Activated CD8-positive, alpha-beta memory T cell treated with anti-CD3 and anti-CD28 coated beads, Interleukin-2, amount 50 U/mL, for 24 hours (primary cell): ENCODE measurements at regions not wholly inside any gene's neighbourhood (a gene's known extent, or its start where the extent isn't known, plus 50 kb on each side); places are given as distances from the start of the nearest gene placed in this dataset.

Experiments used
- DNase-seq: peaks from one replicate; pipeline ENCODE4 v3.0.0-alpha.2; 2020; ENCODE audit errors: extremely low read depth

- DNase-seq: no peak
Observed at GRCh38 chr5:4636378-4636777, 503.8 kb upstream of the ADAMTS16 start.

GRCh38 chr5:4639946-4640345 lies 500.2 kb upstream of the ADAMTS16 start:
- DNase-seq: no peak

DNA sequence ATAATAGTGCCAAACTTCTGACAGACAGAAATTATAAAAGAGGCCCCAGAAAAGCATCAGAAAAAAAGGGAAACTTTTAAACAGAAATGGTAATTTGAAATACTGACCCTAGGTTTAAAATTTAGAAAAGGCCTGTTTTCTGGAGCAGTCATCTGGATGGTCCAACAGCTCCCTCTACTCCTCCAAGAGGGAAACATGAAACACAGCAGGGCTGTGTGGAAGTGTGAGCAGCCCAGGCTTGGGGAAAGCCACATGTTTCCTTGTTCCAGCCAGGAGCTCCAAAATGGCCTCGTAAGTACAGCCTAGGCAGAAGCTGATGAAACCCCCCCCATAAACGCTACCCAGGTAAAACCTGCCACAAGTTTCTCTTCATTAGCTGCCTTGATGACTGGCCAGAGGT lies 499.3 kb upstream of the ADAMTS16 start:
- DNase-seq: no peak

DNA sequence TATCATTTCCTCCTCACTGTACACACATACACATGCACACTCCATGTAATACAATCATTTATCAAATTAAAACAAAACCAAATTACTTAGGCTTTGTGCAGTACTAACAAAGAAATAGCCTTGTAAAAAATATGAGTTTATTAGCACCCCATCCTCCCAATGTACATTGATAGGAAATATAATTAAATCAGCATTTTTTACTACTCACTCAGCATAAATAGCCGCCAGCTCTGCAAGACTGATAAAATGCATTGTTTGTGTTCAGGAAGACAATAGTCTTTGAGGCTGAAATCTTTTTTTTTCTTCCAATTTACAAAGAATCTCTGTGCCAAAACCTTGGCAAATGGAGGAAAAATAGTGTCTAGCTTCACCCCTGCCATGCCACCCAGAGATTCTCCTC lies 497.6 kb upstream of the ADAMTS16 start:
- DNase-seq: no peak

- DNase-seq: no peak
Observed at GRCh38 chr5:4643190-4643589, 496.9 kb upstream of the ADAMTS16 start.

DNA sequence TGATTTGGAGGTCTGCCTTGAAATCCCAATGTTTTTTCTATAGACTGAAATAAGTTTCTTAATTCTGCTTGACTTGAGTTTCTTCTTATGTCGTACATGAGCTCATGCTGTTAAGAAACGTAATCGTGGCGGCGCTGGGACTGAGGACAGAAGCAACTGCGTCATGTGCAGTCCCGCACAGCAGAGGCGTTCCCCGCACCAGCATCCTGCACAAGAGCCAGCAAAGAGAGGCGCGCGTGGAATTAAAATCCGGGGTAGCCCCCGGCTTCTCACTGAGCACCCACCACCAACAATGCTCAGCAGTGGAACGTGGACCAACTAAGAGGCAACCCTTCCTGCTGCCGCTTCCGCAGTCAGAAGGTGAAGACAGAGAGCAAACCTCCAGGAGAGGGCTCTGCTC lies 496.2 kb upstream of the ADAMTS16 start:
- DNase-seq: no peak

GRCh38 chr5:4646715-4647375 lies 493.3 kb upstream of the ADAMTS16 start:
- no peak for DNase-seq

DNA sequence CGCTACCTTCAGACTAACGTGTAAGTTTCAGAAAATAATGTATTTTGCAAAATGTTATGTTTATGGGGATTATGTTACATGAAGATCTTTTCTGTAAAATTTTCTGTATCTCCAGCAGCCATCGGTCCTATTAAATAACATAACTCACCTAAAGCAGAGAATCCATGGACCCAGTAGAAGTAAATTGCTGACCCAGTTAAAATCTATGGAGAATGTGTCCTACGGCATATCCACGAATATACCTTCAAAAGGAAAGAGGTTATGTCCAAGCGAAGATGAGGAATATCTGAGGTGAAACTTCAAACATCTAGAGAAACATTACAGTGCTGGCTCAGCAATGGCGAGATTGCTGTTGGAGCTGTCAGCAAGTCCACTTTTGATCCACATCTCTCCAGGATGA lies 492.2 kb upstream of the ADAMTS16 start:
- no peak for DNase-seq

DNA sequence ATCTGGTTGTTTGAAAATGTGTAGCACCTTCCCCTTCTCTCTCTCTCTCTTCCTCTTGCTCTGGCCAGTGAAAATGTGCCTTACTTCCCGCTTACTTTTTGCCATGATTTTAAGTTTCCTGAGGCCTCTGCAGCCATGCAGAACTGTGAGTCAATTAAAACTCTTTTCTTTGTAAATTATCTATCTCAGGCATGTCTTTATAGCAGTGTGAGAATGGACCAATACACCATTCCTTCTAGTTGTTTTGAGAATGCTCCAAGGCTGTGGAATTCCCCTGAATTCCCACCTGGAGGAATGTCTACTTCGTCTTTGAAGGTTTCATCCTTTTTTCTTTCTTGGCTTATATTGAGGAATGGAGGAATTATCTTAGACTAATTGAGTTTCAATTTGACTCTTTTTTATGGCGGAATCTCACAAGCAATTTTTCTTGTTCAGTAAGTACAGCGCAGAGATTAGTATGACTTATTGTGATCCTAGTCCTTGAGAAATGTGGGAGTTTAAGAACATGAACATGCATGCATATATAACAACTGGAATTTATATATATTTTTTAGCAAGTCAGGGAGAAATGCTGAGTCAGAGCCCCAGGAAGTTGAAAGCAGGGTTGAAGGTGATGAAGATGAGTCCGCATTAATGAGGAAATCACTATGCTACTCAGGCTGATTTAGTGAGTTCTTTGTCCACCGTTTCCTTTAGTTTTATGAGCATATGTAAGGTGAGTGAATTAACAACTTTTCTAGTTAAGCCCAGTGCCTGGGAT lies 488.1 kb upstream of the ADAMTS16 start:
- no peak for DNase-seq

DNA sequence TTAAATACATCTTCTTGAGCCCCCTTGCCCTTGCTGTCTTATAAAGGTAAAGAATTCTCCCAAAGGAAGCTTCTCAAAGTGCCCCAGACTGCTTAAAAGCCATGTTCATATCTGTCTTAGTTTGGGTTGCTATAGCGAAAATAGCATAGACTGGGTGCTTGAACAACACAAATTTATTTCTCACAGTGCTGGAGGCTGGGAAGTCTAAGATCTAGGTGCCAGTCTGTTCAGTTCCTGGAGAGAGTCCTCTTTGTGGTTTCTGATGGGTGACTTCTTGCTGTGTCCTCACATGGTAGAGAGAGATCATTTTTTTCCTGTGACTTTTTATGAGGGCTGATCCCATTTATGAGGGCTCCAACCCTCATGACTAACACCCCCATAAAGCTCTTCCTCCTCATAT lies 486.7 kb upstream of the ADAMTS16 start:
- no peak for DNase-seq

DNA sequence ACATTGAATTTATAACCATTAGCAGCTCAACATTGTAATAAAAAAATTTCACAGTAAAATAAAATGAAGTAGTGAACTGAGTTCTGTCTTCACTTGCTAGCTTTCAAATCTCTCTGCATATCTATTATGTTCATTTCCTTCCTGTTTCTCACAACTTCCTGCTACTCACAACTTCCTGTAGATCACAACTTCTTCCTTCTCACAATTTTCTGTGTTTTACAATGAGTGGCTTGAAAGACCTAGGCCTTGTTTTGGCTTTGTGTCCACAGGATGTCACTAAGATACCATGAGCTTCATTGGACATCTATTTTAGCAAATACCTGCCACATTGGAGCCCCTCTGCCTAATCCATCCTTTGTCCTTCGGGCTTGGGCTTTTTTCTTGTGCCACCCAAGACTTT lies 480.3 kb upstream of the ADAMTS16 start:
- DNase-seq: no peak

- DNase-seq: no peak
Observed at GRCh38 chr5:4661326-4661725, 478.8 kb upstream of the ADAMTS16 start.

GRCh38 chr5:4661836-4662235 lies 478.3 kb upstream of the ADAMTS16 start:
- DNase-seq: no peak

GRCh38 chr5:4662756-4663155 lies 477.4 kb upstream of the ADAMTS16 start:
- DNase-seq: no peak

DNA sequence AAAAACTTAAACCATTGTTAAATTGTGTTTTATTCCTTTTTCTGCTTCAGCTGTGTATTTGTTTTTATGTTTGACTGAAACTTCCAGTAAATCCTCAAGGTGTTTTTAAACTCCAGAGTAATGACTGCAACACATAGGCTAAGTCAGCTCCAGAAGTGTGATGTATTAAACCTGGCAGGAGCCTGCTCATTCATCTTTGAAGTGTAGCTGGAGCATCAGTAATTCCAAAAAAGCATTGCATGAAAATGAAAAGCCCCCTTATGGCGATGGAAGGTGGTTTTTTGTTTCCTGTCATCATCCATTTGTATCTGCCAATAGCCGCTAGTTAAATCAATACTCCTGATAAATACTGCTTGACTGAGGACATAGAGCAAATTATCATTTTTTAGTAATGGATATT lies 474.2 kb upstream of the ADAMTS16 start:
- no peak for DNase-seq

- no peak for DNase-seq
Observed at GRCh38 chr5:4674166-4674565, 466.0 kb upstream of the ADAMTS16 start.

GRCh38 chr5:4676934-4677333 lies 463.2 kb upstream of the ADAMTS16 start:
- no peak for DNase-seq

DNA sequence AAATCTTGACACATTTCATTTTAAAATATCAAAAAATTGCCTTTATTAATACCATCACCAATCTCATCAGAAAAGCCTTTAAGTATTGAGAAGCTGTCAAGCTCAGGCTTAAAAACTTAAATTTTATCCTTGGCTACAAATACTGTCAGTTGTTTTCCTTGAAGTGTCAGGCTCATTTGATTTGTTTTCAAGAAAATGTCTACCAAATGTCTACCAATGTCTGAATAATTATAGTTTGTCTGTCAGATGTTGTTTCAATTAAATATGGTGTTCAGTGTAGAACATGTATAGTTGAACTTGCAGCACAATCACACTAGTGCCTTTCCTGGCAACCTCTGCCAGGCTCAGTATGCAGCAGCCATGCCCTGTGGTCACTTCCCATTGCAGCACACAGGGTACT lies 455.2 kb upstream of the ADAMTS16 start:
- DNase-seq: no peak

- no peak for DNase-seq
Observed at GRCh38 chr5:4698596-4698995, 441.5 kb upstream of the ADAMTS16 start.

- DNase-seq: no peak
Observed at GRCh38 chr5:4699592-4699991, 440.5 kb upstream of the ADAMTS16 start.

GRCh38 chr5:4700069-4700468 lies 440.1 kb upstream of the ADAMTS16 start:
- DNase-seq: no peak

- no peak for DNase-seq
Observed at GRCh38 chr5:4700871-4701270, 439.3 kb upstream of the ADAMTS16 start.

GRCh38 chr5:4703931-4704458 lies 436.1 kb upstream of the ADAMTS16 start:
- DNase-seq: no peak
